ENCODE measurements at regions not wholly inside any gene's neighbourhood (a gene's known extent, or its start where the extent isn't known, plus 50 kb on each side); places are given as distances from the start of the nearest gene placed in this dataset.
"Not testable (repeated sequence)": the region's sequence is repeated elsewhere in the genome, so short reads cannot be mapped to it uniquely, and the experiment has no call there.

DNA sequence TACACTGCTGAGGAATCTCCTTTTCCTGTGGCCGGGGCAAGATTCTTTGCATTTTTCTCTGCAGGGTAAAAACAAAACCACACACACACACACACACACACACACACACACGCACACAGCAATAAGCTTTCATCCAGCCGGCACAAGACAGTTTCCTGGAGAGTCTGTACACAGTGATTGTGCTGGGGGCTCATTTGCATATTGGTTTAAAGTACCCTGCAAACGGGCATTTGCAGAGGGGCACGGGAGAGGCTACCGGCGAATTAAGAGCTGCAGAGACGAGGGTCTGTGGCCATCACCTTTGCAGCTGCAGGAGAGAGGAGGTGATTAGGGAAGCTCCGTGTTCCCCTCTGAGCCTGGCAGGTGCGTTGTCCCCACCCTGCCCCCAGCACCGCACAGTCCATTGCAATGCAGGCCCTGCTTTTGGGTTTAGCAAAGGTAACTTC lies 219.9 kb downstream of the SHOX start:
- H3K9ac ChIP-seq (ENCODE audit: low read depth, low read length, poor library complexity, severe bottlenecking), result no peak overlapping the region

DNA sequence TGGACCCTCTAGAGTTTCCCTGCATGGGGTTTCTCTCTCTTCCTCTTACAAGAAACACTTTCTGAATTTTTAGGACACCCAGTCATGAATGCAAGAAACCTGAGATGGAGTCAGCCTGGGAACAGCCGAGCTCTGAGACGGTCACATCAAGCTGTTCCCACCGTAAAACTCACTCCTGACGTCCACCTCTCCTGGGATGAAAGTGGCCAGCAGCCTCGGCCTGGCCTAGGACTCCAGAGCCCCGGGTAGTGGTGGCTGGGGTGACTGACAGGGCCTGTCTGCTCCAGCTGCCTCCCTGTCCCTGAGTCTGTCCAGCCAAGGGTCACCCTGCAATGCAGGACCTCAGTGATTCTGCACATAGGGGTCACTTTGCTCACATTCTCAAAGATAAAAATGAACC lies 217.8 kb downstream of the SHOX start:
- Histone ChIP-seq H3K4me2 (ENCODE audit: low read depth, low read length, poor library complexity, severe bottlenecking) (no peak overlapping the region), H2AFZ (ENCODE audit: low read length) (peak overlapping the region; percentile 36; the same call in 1 of the 2 replicates), H3K9me3 (ENCODE audit: insufficient read depth, low read depth, low read length) (no peaks in the 10 kb centered on the region), H3K4me1 (ENCODE audit: insufficient read depth, low read length, poor library complexity, severe bottlenecking) (peaks cover 3% of the 10 kb centered on the region), H3K9me2 (replicated peaks; ENCODE audit: low read depth, low read length) (no peaks in the 10 kb centered on the region), H3K27me3 (ENCODE audit: insufficient read depth, low read length, poor library complexity, severe bottlenecking) (no peaks in the 10 kb centered on the region), H3F3A (ENCODE audit: low read depth) (no peaks in the 10 kb centered on the region), H3K79me2 (ENCODE audit: insufficient read depth, low read length) (no peaks in the 10 kb centered on the region), H3K4me3 (ENCODE audit: low read length, poor library complexity, severe bottlenecking) (no peak overlapping the region), H3K36me3 (ENCODE audit: insufficient read depth, low read length) (no peaks in the 10 kb centered on the region), H3K9ac (ENCODE audit: low read depth, low read length, poor library complexity, severe bottlenecking) (no peak overlapping the region), H4K20me1 (ENCODE audit: insufficient read depth, low read length, poor library complexity, severe bottlenecking) (no peaks in the 10 kb centered on the region)
- TF ChIP-seq EZH2phosphoT487 (IDR thresholded peaks at IDR 0.05; ENCODE audit: borderline replicate concordance), result no peak

More for the DNA sequence above, 219.9 kb downstream of the SHOX start:
- TF ChIP-seq, protein P1, sequence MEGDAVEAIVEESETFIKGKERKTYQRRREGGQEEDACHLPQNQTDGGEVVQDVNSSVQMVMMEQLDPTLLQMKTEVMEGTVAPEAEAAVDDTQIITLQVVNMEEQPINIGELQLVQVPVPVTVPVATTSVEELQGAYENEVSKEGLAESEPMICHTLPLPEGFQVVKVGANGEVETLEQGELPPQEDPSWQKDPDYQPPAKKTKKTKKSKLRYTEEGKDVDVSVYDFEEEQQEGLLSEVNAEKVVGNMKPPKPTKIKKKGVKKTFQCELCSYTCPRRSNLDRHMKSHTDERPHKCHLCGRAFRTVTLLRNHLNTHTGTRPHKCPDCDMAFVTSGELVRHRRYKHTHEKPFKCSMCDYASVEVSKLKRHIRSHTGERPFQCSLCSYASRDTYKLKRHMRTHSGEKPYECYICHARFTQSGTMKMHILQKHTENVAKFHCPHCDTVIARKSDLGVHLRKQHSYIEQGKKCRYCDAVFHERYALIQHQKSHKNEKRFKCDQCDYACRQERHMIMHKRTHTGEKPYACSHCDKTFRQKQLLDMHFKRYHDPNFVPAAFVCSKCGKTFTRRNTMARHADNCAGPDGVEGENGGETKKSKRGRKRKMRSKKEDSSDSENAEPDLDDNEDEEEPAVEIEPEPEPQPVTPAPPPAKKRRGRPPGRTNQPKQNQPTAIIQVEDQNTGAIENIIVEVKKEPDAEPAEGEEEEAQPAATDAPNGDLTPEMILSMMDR (conservative IDR thresholded peaks at IDR 0.05; ENCODE audit: low read length), result no peak
- no peak for TF ChIP-seq EZH2phosphoT487 (IDR thresholded peaks at IDR 0.05; ENCODE audit: borderline replicate concordance)
- Histone ChIP-seq H3K4me3 (ENCODE audit: low read length, poor library complexity, severe bottlenecking) (no peak overlapping the region), H4K20me1 (ENCODE audit: insufficient read depth, low read length, poor library complexity, severe bottlenecking) (no peaks in the 10 kb centered on the region), H3K36me3 (ENCODE audit: insufficient read depth, low read length) (no peaks in the 10 kb centered on the region), H3K79me2 (ENCODE audit: insufficient read depth, low read length) (no peaks in the 10 kb centered on the region), H3K27me3 (ENCODE audit: insufficient read depth, low read length, poor library complexity, severe bottlenecking) (no peaks in the 10 kb centered on the region), H2AFZ (ENCODE audit: low read length) (no peak overlapping the region), H3F3A (ENCODE audit: low read depth) (no peaks in the 10 kb centered on the region), H3K9me3 (ENCODE audit: insufficient read depth, low read depth, low read length) (no peaks in the 10 kb centered on the region), H3K9me2 (replicated peaks; ENCODE audit: low read depth, low read length) (no peaks in the 10 kb centered on the region), H3K4me1 (ENCODE audit: insufficient read depth, low read length, poor library complexity, severe bottlenecking) (peaks cover 3% of the 10 kb centered on the region), H3K4me2 (ENCODE audit: low read depth, low read length, poor library complexity, severe bottlenecking) (peak overlapping the region; percentile 32)

DNA sequence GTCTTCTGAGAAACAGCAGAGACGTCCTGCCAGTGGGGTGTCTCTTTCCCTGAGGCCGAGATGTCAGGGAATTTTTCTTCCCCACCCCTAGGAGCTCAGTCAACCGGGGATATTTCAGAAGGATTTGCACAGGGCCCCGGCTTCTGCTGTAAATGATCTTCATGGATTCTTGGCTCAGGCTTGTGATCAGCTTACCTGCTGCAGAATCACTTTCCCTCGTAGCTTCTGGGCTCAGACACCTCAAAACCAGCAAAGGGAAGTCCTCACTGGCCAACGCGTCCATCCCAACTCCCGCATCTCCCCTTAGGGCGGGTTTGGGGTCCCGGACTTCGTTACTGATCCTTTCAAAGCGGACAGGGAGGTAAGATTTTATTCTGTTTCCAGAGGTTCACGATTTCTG lies 212.7 kb downstream of the SHOX start:
- H3K4me3 ChIP-seq (ENCODE audit: low read length, poor library complexity, severe bottlenecking), result no peak overlapping the region
- H3K9me3 ChIP-seq (ENCODE audit: insufficient read depth, low read depth, low read length), result no peaks in the 10 kb centered on the region
- no peaks in the 10 kb centered on the region for H3K9me2 ChIP-seq (replicated peaks; ENCODE audit: low read depth, low read length)
- TF ChIP-seq, protein P1 (conservative IDR thresholded peaks at IDR 0.05; ENCODE audit: low read length), result no peak
- TF ChIP-seq EZH2phosphoT487 (IDR thresholded peaks at IDR 0.05; ENCODE audit: borderline replicate concordance), result no peak
- H3K36me3 ChIP-seq (ENCODE audit: insufficient read depth, low read length), result no peaks in the 10 kb centered on the region
- H2AFZ ChIP-seq (ENCODE audit: low read length), result no peak overlapping the region
- H3K4me1 ChIP-seq (ENCODE audit: insufficient read depth, low read length, poor library complexity, severe bottlenecking), result no peaks in the 10 kb centered on the region
- no peaks in the 10 kb centered on the region for H3F3A ChIP-seq (ENCODE audit: low read depth)
- no peak overlapping the region for H3K9ac ChIP-seq (ENCODE audit: low read depth, low read length, poor library complexity, severe bottlenecking)
- no peaks in the 10 kb centered on the region for H3K79me2 ChIP-seq (ENCODE audit: insufficient read depth, low read length)
- no peak overlapping the region for H3K4me2 ChIP-seq (ENCODE audit: low read depth, low read length, poor library complexity, severe bottlenecking)
- H3K27me3 ChIP-seq (ENCODE audit: insufficient read depth, low read length, poor library complexity, severe bottlenecking), result no peaks in the 10 kb centered on the region
- no peaks in the 10 kb centered on the region for H4K20me1 ChIP-seq (ENCODE audit: insufficient read depth, low read length, poor library complexity, severe bottlenecking)

DNA sequence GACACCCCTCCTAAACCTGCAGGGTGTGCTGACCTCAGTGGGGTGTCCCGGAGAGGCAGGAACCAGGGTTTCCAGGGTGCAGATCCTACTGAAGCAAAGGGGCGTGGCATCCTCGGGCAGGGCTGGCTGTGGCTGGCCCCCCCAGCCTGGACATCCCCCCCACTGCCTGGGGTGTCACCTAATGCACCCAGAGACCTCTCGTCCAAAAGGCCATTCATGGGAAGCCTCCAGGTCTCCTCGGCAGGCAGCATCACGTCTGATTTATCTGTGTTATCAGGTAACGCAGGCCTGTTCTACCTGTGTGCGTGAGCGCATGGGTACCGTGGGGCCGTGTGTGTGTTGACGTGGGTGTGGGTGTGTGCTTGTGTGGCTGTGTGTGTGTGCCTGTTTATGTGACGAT lies 210.0 kb downstream of the SHOX start:
- Histone ChIP-seq H3K4me3 (ENCODE audit: low read length, poor library complexity, severe bottlenecking) (no peak overlapping the region), H3K4me2 (ENCODE audit: low read depth, low read length, poor library complexity, severe bottlenecking) (no peak overlapping the region), H2AFZ (ENCODE audit: low read length) (no peak overlapping the region), H3F3A (ENCODE audit: low read depth) (no peaks in the 10 kb centered on the region), H3K27me3 (ENCODE audit: insufficient read depth, low read length, poor library complexity, severe bottlenecking) (no peaks in the 10 kb centered on the region), H3K9me3 (ENCODE audit: insufficient read depth, low read depth, low read length) (no peaks in the 10 kb centered on the region), H3K4me1 (ENCODE audit: insufficient read depth, low read length, poor library complexity, severe bottlenecking) (no peaks in the 10 kb centered on the region), H3K36me3 (ENCODE audit: insufficient read depth, low read length) (no peaks in the 10 kb centered on the region), H4K20me1 (ENCODE audit: insufficient read depth, low read length, poor library complexity, severe bottlenecking) (no peaks in the 10 kb centered on the region), H3K9me2 (replicated peaks; ENCODE audit: low read depth, low read length) (no peaks in the 10 kb centered on the region), H3K9ac (ENCODE audit: low read depth, low read length, poor library complexity, severe bottlenecking) (no peak overlapping the region), H3K79me2 (ENCODE audit: insufficient read depth, low read length) (no peaks in the 10 kb centered on the region)
- TF ChIP-seq EZH2phosphoT487 (IDR thresholded peaks at IDR 0.05; ENCODE audit: borderline replicate concordance), result no peak
- TF ChIP-seq, protein P1 (conservative IDR thresholded peaks at IDR 0.05; ENCODE audit: low read length), result no peak

DNA sequence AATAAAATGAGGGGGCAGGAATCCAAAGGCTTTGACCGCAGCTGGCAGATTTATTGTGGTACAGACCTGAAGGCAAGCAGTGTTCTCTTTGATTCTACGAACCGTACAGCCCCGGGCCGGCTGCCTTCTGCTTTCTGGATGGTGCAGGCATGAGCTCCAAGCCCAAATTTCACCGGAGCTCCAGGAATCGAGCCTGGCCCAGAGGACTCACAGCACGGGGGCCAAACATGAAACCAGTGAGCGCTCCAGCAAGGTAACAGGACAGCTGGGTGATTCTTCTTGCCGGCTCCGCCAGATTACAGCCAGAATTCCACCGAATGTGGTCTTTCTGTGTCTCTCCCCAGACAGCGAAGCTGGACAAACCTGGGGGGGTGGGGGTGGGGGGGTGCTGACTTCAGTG lies 208.1 kb downstream of the SHOX start:
- H2AFZ ChIP-seq (ENCODE audit: low read length); H3K27me3 ChIP-seq (ENCODE audit: insufficient read depth, low read length, poor library complexity, severe bottlenecking); H3K36me3 ChIP-seq (ENCODE audit: insufficient read depth, low read length); H3K9ac ChIP-seq (ENCODE audit: low read depth, low read length, poor library complexity, severe bottlenecking); H3K4me1 ChIP-seq (ENCODE audit: insufficient read depth, low read length, poor library complexity, severe bottlenecking); H3K4me3 ChIP-seq (ENCODE audit: low read length, poor library complexity, severe bottlenecking); H3K9me2 ChIP-seq (replicated peaks; ENCODE audit: low read depth, low read length); H3K9me3 ChIP-seq (ENCODE audit: insufficient read depth, low read depth, low read length); H4K20me1 ChIP-seq (ENCODE audit: insufficient read depth, low read length, poor library complexity, severe bottlenecking); H3F3A ChIP-seq (ENCODE audit: low read depth); H3K79me2 ChIP-seq (ENCODE audit: insufficient read depth, low read length); H3K4me2 ChIP-seq (ENCODE audit: low read depth, low read length, poor library complexity, severe bottlenecking): not testable (repeated sequence)

Data from Loucy (cell line).